GM12878 (cell line): ENCODE measurements at regions not wholly inside any gene's neighbourhood (a gene's known extent, or its start where the extent isn't known, plus 50 kb on each side); places are given as distances from the start of the nearest gene placed in this dataset.

Source experiments
- POLR2A ChIP-seq: IDR thresholded peaks from 2 replicates; pipeline ENCODE4 v1.6.1; 2011; ENCODE audit warnings: low read depth, mild to moderate bottlenecking, low read length
- ZSCAN29 ChIP-seq: fragments of 450-650 bp; IDR thresholded peaks from 2 replicates; pipeline ENCODE4 v1.6.1; 2017; ENCODE audit warnings: mild to moderate bottlenecking, moderate library complexity

DNA sequence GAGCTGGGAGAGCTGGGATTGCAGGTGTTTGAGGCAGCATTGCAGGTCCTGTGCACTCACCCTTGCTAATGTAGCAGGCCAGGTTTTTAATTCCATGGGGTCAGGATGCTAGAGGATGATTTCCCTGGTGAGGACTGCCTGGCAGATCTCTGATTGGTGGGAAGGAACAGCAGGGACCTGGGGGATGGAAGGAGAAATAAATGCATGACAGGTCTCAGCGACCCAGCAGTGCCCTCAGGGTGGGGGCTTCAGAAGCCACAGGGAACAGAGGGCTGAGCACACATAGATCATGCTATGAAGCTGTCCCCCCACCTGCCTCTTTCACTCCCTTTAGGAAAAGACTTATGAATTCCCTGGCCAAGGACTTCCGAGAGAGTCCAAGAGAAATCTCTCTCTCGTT is 255.5 kb upstream of the N4BP1 start:
- TF ChIP-seq ZSCAN29 (no peak), POLR2A (no peak)
